ENCODE measurements at regions not wholly inside any gene's neighbourhood (a gene's known extent, or its start where the extent isn't known, plus 50 kb on each side); places are given as distances from the start of the nearest gene placed in this dataset.

- H4K8ac ChIP-seq (ENCODE audit: low read depth in 2 of 2, low read length in 2 of 2): no peak overlapping the region
- no peak overlapping the region for H3K4ac ChIP-seq (ENCODE audit: low read depth, low read length)
- H4K20me1 ChIP-seq (ENCODE audit: insufficient read depth, low read length): no peaks in the 10 kb centered on the region
- DNase-seq (no peak), ATAC-seq (ENCODE audit: low read depth) (no peak)
- no peak overlapping the region for H4K91ac ChIP-seq (ENCODE audit: insufficient read depth, low read depth, low read length)
- no peaks in the 10 kb centered on the region for H3K36me3 ChIP-seq (ENCODE audit: control insufficient read depth, insufficient read depth, low read length)
- H3K23ac ChIP-seq (ENCODE audit: low read depth, low read length): no peak overlapping the region
- H2BK15ac ChIP-seq (ENCODE audit: low read depth, low read length): no peak overlapping the region
- TF ChIP-seq ELK1 (IDR thresholded peaks at IDR 0.05; ENCODE audit: borderline replicate concordance, low read depth, low read length) (no peak), CEBPB (IDR thresholded peaks at IDR 0.05; ENCODE audit: low read depth, low read length) (no peak), NFE2L2 (IDR thresholded peaks at IDR 0.05; ENCODE audit: low read depth, low read length) (no peak), RCOR1 (IDR thresholded peaks at IDR 0.05; ENCODE audit: insufficient replicate concordance, low read length) (no peak), RFX5 (IDR thresholded peaks at IDR 0.05; ENCODE audit: low read depth, low read length) (no peak), BHLHE40 (IDR thresholded peaks at IDR 0.05; ENCODE audit: low read depth, low read length) (no peak), MAZ (IDR thresholded peaks at IDR 0.05; ENCODE audit: borderline replicate concordance, low read depth, low read length) (no peak), MXI1 (IDR thresholded peaks at IDR 0.05; ENCODE audit: borderline replicate concordance, low read depth, low read length) (no peak), FOS (IDR thresholded peaks at IDR 0.05; ENCODE audit: low read depth, low read length) (no peak), POLR2A (IDR thresholded peaks at IDR 0.05; ENCODE audit: low read depth, low read length) (no peak), CTCF (conservative IDR thresholded peaks at IDR 0.05; ENCODE audit: low read depth, low read length) (no peak), RAD21 (IDR thresholded peaks at IDR 0.05; ENCODE audit: low read length) (no peak), CHD1 (IDR thresholded peaks at IDR 0.05; ENCODE audit: low read depth, low read length) (no peak), MAFK (IDR thresholded peaks at IDR 0.05; ENCODE audit: low read depth, low read length) (no peak)
- TF ChIP-seq, protein P1, sequence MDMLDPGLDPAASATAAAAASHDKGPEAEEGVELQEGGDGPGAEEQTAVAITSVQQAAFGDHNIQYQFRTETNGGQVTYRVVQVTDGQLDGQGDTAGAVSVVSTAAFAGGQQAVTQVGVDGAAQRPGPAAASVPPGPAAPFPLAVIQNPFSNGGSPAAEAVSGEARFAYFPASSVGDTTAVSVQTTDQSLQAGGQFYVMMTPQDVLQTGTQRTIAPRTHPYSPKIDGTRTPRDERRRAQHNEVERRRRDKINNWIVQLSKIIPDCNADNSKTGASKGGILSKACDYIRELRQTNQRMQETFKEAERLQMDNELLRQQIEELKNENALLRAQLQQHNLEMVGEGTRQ (IDR thresholded peaks at IDR 0.05; ENCODE audit: low read depth, low read length): no peak
- no peak overlapping the region for H3K4me2 ChIP-seq (ENCODE audit: low read depth, low read length)
- no TSS peak for BruUV-seq (replicated peaks)
- no peak overlapping the region for H2BK5ac ChIP-seq (ENCODE audit: low read depth, low read length, poor library complexity, severe bottlenecking)
- H3K4me3 ChIP-seq (ENCODE audit: insufficient read depth, low read depth, low read length): no peak overlapping the region
- in situ Hi-C loops (cut with MboI; ENCODE audit: low sequenced_read_pairs): no loop called here
- no peak overlapping the region for H3K9ac ChIP-seq (ENCODE audit: low read depth, low read length)
- dilution Hi-C loops (cut with HindIII; ENCODE audit: low sequenced_read_pairs, unreplicated experiment): no loop called here
- CTCF ChIA-PET: no interaction called here
- intact Hi-C loops (cut with micrococcal nuclease): no loop called here
- H2AK5ac ChIP-seq (ENCODE audit: low read depth, low read length): no peak overlapping the region
- no peak overlapping the region for H2BK120ac ChIP-seq (ENCODE audit: low read depth, low read length)
- H3K79me1 ChIP-seq (ENCODE audit: low read depth in 1 of 2, low read length in 2 of 2): no peaks in the 10 kb centered on the region
- H3K27ac ChIP-seq (ENCODE audit: insufficient read depth, low read length): no peak overlapping the region
- no peak overlapping the region for H3K14ac ChIP-seq (replicated peaks; ENCODE audit: low read depth, low read length)
- H2BK20ac ChIP-seq (ENCODE audit: low read depth, low read length): no peak overlapping the region
- H3K4me1 ChIP-seq (ENCODE audit: control insufficient read depth, insufficient read depth, low read length): no peaks in the 10 kb centered on the region
- no peak overlapping the region for H2AK9ac ChIP-seq (replicated peaks; ENCODE audit: low read depth, low read length, poor library complexity)
- H3K27me3 ChIP-seq (ENCODE audit: control insufficient read depth, insufficient read depth, low read length): no peaks in the 10 kb centered on the region
- no CpG with 5 or more reads among the region's 1 CpG for WGBS, 2 experiments (ENCODE audit: extremely low coverage in 2 of 2, insufficient read length in 1 of 2)
- peaks cover 10% of the 10 kb centered on the region for H3K9me3 ChIP-seq (ENCODE audit: control insufficient read depth, insufficient read depth, low read length)
- no peak overlapping the region for H3K18ac ChIP-seq (ENCODE audit: low read depth, low read length)
- no peaks in the 10 kb centered on the region for H3K9me1 ChIP-seq (ENCODE audit: insufficient read depth, low read length)
- no peak overlapping the region for H4K5ac ChIP-seq (ENCODE audit: low read depth, low read length)
- POLR2A ChIA-PET (ENCODE audit: unreplicated experiment): no interaction called here
- H3K56ac ChIP-seq (ENCODE audit: extremely low read depth, insufficient read depth, low read length): no peak overlapping the region
- no peak overlapping the region for H2AFZ ChIP-seq (replicated peaks; ENCODE audit: low read length, poor library complexity)
Measured at GRCh38 chr7:52843436-52843835, 192.0 kb upstream of the POM121L12 start.
